Muscle of back (tissue), 3 donors: ENCODE measurements at regions not wholly inside any gene's neighbourhood (a gene's known extent, or its start where the extent isn't known, plus 50 kb on each side); places are given as distances from the start of the nearest gene placed in this dataset.
"Not testable (repeated sequence)": the region's sequence is repeated elsewhere in the genome, so short reads cannot be mapped to it uniquely, and the experiment has no call there.

ENCODE experiments used
- DNase-seq, 3 donors: peaks; one replicate each; pipeline versions ENCODE4 v3.0.0 to v3.0.0-alpha.2; 2013

- DNase-seq: not testable (repeated sequence)
Measured at GRCh38 chr2:176922545-176922944, 290.0 kb upstream of the HNRNPA3 start.

- DNase-seq: no peak
Measured at GRCh38 chr2:176923205-176923604, 289.4 kb upstream of the HNRNPA3 start.

GRCh38 chr2:176924909-176925534, 287.6 kb upstream of the HNRNPA3 start:
- no peak for DNase-seq

- DNase-seq: no peak
Measured at GRCh38 chr2:176926453-176926852, 286.1 kb upstream of the HNRNPA3 start.

- not testable (repeated sequence) for DNase-seq
Measured at GRCh38 chr2:176929387-176929786, 283.2 kb upstream of the HNRNPA3 start.

- DNase-seq: peak in 2 of 3 donors; percentile 32 to 37
Measured at GRCh38 chr2:176931588-176932563, 280.7 kb upstream of the HNRNPA3 start.

GRCh38 chr2:176934131-176934530, 278.5 kb upstream of the HNRNPA3 start:
- no peak for DNase-seq

- peak in 2 of 3 donors; percentile 50 to 80 for DNase-seq
Measured at GRCh38 chr2:176934869-176935415, 277.7 kb upstream of the HNRNPA3 start.

GRCh38 chr2:176935543-176936102, 277.0 kb upstream of the HNRNPA3 start:
- DNase-seq: peak in 1 of 3 donors; percentile 27

GRCh38 chr2:176936410-176936809, 276.2 kb upstream of the HNRNPA3 start:
- DNase-seq: no peak

GRCh38 chr2:176944998-176945397, 267.6 kb upstream of the HNRNPA3 start:
- DNase-seq: no peak

GRCh38 chr2:176947754-176948153, 264.8 kb upstream of the HNRNPA3 start:
- no peak for DNase-seq

- not testable (repeated sequence) for DNase-seq
Measured at GRCh38 chr2:176951218-176951617, 261.4 kb upstream of the HNRNPA3 start.

- no peak for DNase-seq
Measured at GRCh38 chr2:176956791-176957190, 255.8 kb upstream of the HNRNPA3 start.

GRCh38 chr2:176959614-176960013, 253.0 kb upstream of the HNRNPA3 start:
- DNase-seq: no peak

- DNase-seq: no peak
Measured at GRCh38 chr2:176960061-176960460, 252.5 kb upstream of the HNRNPA3 start.

- no peak for DNase-seq
Measured at GRCh38 chr2:176960736-176961520, 251.7 kb upstream of the HNRNPA3 start.

GRCh38 chr2:176961775-176962619, 250.6 kb upstream of the HNRNPA3 start:
- no peak for DNase-seq

- no peak for DNase-seq
Measured at GRCh38 chr2:176963568-176964287, 248.9 kb upstream of the HNRNPA3 start.
